ENCODE measurements at regions not wholly inside any gene's neighbourhood (a gene's known extent, or its start where the extent isn't known, plus 50 kb on each side); places are given as distances from the start of the nearest gene placed in this dataset.
"Not testable (repeated sequence)": the region's sequence is repeated elsewhere in the genome, so short reads cannot be mapped to it uniquely, and the experiment has no call there.

DNA sequence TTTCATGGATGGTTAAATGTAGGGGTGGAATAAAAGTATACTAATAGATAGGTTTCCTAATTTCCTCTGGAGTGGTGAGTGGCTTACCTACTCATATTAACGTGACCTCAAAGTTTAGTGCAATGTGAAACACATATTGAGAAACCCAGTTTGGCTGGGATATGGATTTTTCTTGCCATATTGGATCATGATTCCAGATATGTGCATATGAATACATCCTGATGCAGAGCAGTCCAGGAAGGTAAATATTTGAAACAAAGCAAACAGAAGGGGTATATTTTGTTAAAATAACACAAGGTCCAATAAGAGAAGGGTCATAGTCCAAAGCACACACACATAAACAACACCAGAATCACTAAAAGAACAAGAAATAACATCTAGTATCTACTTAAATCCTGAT is 608.1 kb downstream of the PKHD1 start:
- ATAC-seq: no peak

GRCh38 chr6:51480040-51480439 is 607.4 kb downstream of the PKHD1 start:
- DNase-seq (no peak), ATAC-seq (no peak)
- 74 to 92% (median 83%) methylated on average over 1 of the region's 1 CpG for WGBS, 4 donors
- intact Hi-C loops (cut with DNase I): no loop called here
- no peak overlapping the region for H3K27ac ChIP-seq
- H3K36me3 ChIP-seq: no peaks in the 10 kb centered on the region
- H3K4me3 ChIP-seq: no peak overlapping the region
- peaks cover 0 to 6% (median 0%) of the 10 kb centered on the region in 12 donors for H3K9me3 ChIP-seq
- no peaks in the 10 kb centered on the region for H3K27me3 ChIP-seq
- no peaks in the 10 kb centered on the region for H3K4me1 ChIP-seq
- TF ChIP-seq POLR2A (IDR thresholded peaks at IDR 0.05): no peak
- TF ChIP-seq, protein P1, sequence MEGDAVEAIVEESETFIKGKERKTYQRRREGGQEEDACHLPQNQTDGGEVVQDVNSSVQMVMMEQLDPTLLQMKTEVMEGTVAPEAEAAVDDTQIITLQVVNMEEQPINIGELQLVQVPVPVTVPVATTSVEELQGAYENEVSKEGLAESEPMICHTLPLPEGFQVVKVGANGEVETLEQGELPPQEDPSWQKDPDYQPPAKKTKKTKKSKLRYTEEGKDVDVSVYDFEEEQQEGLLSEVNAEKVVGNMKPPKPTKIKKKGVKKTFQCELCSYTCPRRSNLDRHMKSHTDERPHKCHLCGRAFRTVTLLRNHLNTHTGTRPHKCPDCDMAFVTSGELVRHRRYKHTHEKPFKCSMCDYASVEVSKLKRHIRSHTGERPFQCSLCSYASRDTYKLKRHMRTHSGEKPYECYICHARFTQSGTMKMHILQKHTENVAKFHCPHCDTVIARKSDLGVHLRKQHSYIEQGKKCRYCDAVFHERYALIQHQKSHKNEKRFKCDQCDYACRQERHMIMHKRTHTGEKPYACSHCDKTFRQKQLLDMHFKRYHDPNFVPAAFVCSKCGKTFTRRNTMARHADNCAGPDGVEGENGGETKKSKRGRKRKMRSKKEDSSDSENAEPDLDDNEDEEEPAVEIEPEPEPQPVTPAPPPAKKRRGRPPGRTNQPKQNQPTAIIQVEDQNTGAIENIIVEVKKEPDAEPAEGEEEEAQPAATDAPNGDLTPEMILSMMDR (IDR thresholded peaks at IDR 0.05): no peak

More for the DNA sequence above, 608.1 kb downstream of the PKHD1 start:
- H3K4me3 ChIP-seq: no peak overlapping the region
- no peaks in the 10 kb centered on the region for H3K36me3 ChIP-seq
- H3K27ac ChIP-seq: no peak overlapping the region
- H3K9me3 ChIP-seq: peaks cover 0 to 6% (median 0%) of the 10 kb centered on the region in 12 donors
- H3K27me3 ChIP-seq: no peaks in the 10 kb centered on the region
- DNase-seq: no peak
- intact Hi-C loops (cut with DNase I): no loop called here
- 68 to 84% (median 76%) methylated on average over 1 of the region's 1 CpG for WGBS, 4 donors
- H3K4me1 ChIP-seq: no peaks in the 10 kb centered on the region
- no peak for TF ChIP-seq POLR2A (IDR thresholded peaks at IDR 0.05)
- TF ChIP-seq, protein P1 (IDR thresholded peaks at IDR 0.05): no peak

GRCh38 chr6:51485869-51486268 is 601.5 kb downstream of the PKHD1 start:
- ATAC-seq; intact Hi-C loops (cut with DNase I); H3K4me1 ChIP-seq; H3K4me3 ChIP-seq; H3K36me3 ChIP-seq; H3K27me3 ChIP-seq; H3K9me3 ChIP-seq; DNase-seq; H3K27ac ChIP-seq: not testable (repeated sequence)
- WGBS, 4 donors: 75 to 91% (median 80%) methylated on average over 6 to 9 of the region's 9 CpGs

DNA sequence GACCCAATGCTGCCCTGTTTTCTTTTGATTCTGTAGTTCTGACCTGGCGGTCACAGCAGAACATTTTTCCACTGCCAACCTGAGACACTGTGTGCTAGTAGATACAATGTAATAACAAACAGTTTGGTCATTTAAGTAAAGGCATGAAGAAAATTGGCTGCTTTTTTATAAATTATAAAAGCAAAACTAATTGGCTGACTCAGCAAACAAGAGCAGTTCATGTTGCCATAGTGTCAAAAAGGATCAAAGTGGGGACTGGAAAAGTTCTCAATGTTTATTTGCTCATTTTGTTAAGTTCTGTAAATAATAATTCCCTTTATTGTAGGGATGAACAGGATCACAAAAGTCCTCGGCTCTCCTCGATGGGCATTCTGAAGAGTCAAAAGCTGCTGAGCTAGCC is 599.5 kb downstream of the PKHD1 start:
- no peak overlapping the region for H3K4me3 ChIP-seq
- DNase-seq (no peak), ATAC-seq (no peak)
- H3K36me3 ChIP-seq: no peaks in the 10 kb centered on the region
- H3K27ac ChIP-seq: no peak overlapping the region
- peaks cover 0 to 6% (median 0%) of the 10 kb centered on the region in 12 donors for H3K9me3 ChIP-seq
- TF ChIP-seq POLR2A (IDR thresholded peaks at IDR 0.05): no peak
- TF ChIP-seq, protein P1 (IDR thresholded peaks at IDR 0.05): no peak
- intact Hi-C loops (cut with DNase I): no loop called here
- H3K4me1 ChIP-seq: no peaks in the 10 kb centered on the region
- 87 to 92% (median 89%) methylated on average over 3 of the region's 3 CpGs for WGBS, 4 donors
- H3K27me3 ChIP-seq: no peaks in the 10 kb centered on the region

- no peaks in the 10 kb centered on the region for H3K27me3 ChIP-seq
- no peaks in the 10 kb centered on the region for H3K4me1 ChIP-seq
- H3K36me3 ChIP-seq: no peaks in the 10 kb centered on the region
- intact Hi-C loops (cut with DNase I): no loop called here
- no peak for TF ChIP-seq POLR2A (IDR thresholded peaks at IDR 0.05)
- TF ChIP-seq, protein P1 (IDR thresholded peaks at IDR 0.05): no peak
- WGBS, 4 donors: 37 to 46% (median 41%) methylated on average over 2 of the region's 2 CpGs
- H3K4me3 ChIP-seq: no peak overlapping the region
- ATAC-seq (no peak), DNase-seq (no peak)
- H3K9me3 ChIP-seq: peaks cover 0 to 6% (median 0%) of the 10 kb centered on the region in 12 donors
- no peak overlapping the region for H3K27ac ChIP-seq
These were observed 598.3 kb downstream of the PKHD1 start for GRCh38 chr6:51489133-51489532.

Data from heart left ventricle (tissue), 16 donors.